DND-41 (cell line): ENCODE measurements at regions not wholly inside any gene's neighbourhood (a gene's known extent, or its start where the extent isn't known, plus 50 kb on each side); places are given as distances from the start of the nearest gene placed in this dataset.

Source experiments
- ATAC-seq: fragments of 200-7000 bp; cut with Tn5 transposase; 3 replicates; pipeline ENCODE4 v1.9.1; 2021; ENCODE audit warnings: low read depth; ENCODE audit not compliant: insufficient read depth
- DNase-seq: peaks from one replicate; pipeline ENCODE4 v3.0.0-alpha.2; 2020
- H2AFZ ChIP-seq: 2 replicates; pipeline ENCODE4 v1.6.0; 2012; ENCODE audit warnings: low read depth, low read length
- H3K27ac ChIP-seq: 2 replicates; pipeline ENCODE4 v1.5.1; 2012; ENCODE audit warnings: low read length, inconsistent platforms
- H3K27me3 ChIP-seq: fragments of 200-600 bp; sonication (generic); 2 replicates; pipeline ENCODE4 v1.6.0; 2012; ENCODE audit warnings: low read length, mild to moderate bottlenecking, inconsistent platforms; ENCODE audit not compliant: insufficient read depth, poor library complexity
- H3K36me3 ChIP-seq: 2 replicates; pipeline ENCODE4 v1.5.1; 2012; ENCODE audit warnings: low read length, inconsistent platforms; ENCODE audit not compliant: insufficient read depth
- H3K4me1 ChIP-seq: 2 replicates; pipeline ENCODE4 v1.5.1; 2012; ENCODE audit warnings: mild to moderate bottlenecking, low read length; ENCODE audit not compliant: insufficient read depth
- H3K4me2 ChIP-seq: 2 replicates; pipeline ENCODE4 v1.6.0; 2012; ENCODE audit warnings: mild to moderate bottlenecking, moderate library complexity, low read length, inconsistent platforms; ENCODE audit not compliant: insufficient read depth
- H3K4me3 ChIP-seq, 2 experiments: fragments of 200-600 bp in 1 of 2; shearing (Covaris generic) in 1 of 2; 2 replicates each; pipeline ENCODE4 v1.5.1; 2012 to 2016; ENCODE audit warnings: inconsistent platforms in 2 of 2, low read length in 2 of 2, mild to moderate bottlenecking in 2 of 2, low read depth in 1 of 2, moderate library complexity in 1 of 2
- H3K79me2 ChIP-seq: 2 replicates; pipeline ENCODE4 v1.6.0; 2012; ENCODE audit warnings: low read length, inconsistent platforms; ENCODE audit not compliant: insufficient read depth
- H3K9ac ChIP-seq: 2 replicates; pipeline ENCODE4 v1.6.0; 2012; ENCODE audit warnings: low read depth, mild to moderate bottlenecking, inconsistent platforms, low read length, moderate library complexity
- H3K9me3 ChIP-seq: 2 replicates; pipeline ENCODE4 v1.5.1; 2012; ENCODE audit warnings: low read length, moderate library complexity, mild to moderate bottlenecking, inconsistent platforms; ENCODE audit not compliant: insufficient read depth, severe bottlenecking
- H4K20me1 ChIP-seq: 2 replicates; pipeline ENCODE4 v1.6.0; 2012; ENCODE audit warnings: low read length; ENCODE audit not compliant: insufficient read depth
- CTCF ChIP-seq: IDR thresholded peaks from 2 replicates; pipeline ENCODE4 v1.5.1; 2012; ENCODE audit warnings: borderline replicate concordance, low read length, moderate library complexity, mild to moderate bottlenecking; ENCODE audit not compliant: poor library complexity, severe bottlenecking; ENCODE audit errors: extremely low read depth
- EZH2 ChIP-seq: IDR thresholded peaks from 3 replicates; pipeline ENCODE4 v1.6.1; 2012; ENCODE audit warnings: borderline replicate concordance, low read depth, mild to moderate bottlenecking, moderate library complexity, low read length, inconsistent platforms; ENCODE audit not compliant: severe bottlenecking

DNA sequence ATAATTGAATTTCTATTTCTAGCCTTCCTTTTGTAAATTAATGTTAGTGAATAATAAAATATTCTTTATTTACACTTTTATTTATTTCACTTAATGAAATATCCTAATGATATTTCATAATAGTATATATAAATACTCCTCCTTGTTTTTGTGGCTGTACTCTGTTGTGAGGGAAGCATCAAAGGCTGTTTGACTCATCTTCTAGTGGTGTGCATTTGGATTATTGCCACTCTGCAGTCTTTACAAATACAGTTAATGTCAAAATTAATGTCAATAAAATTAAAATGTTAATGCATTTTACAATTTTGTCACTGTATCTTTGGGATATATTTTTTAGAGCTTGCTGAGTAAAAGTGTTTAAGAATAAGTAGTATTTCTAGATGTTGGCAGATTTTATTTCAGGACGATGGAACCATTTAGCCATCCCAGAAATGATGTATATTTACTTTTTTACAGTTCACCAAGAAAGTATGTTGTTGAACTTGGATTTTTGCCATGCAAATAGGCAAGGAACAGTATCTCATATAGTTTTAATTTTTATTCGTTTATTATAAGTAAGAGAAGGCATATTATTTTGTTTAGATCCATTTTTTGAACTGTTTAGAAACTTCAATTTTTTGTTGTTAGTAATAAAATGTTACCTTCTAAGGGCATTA lies 281.2 kb upstream of the SLITRK6 start:
- H3K36me3 ChIP-seq = no peaks in the 10 kb centered on the region
- no peaks in the 10 kb centered on the region for H4K20me1 ChIP-seq
- no peak overlapping the region for H3K4me2 ChIP-seq
- TF ChIP-seq EZH2 (no peak), CTCF (no peak)
- H3K4me1 ChIP-seq = no peaks in the 10 kb centered on the region
- no peak overlapping the region for H3K27ac ChIP-seq
- no peak for DNase-seq
- H3K27me3 ChIP-seq = no peaks in the 10 kb centered on the region
- no peak for ATAC-seq
- H3K9ac ChIP-seq = no peak overlapping the region
- H3K79me2 ChIP-seq = no peaks in the 10 kb centered on the region
- H3K4me3 ChIP-seq = no peak overlapping the region
- H3K9me3 ChIP-seq = no peaks in the 10 kb centered on the region
- H2AFZ ChIP-seq = no peak overlapping the region

GRCh38 chr13:86066611-86067365 lies 267.6 kb upstream of the SLITRK6 start:
- H3K9me3 ChIP-seq = no peaks in the 10 kb centered on the region
- H2AFZ ChIP-seq = no peak overlapping the region
- no peak overlapping the region for H3K4me3 ChIP-seq

DNA sequence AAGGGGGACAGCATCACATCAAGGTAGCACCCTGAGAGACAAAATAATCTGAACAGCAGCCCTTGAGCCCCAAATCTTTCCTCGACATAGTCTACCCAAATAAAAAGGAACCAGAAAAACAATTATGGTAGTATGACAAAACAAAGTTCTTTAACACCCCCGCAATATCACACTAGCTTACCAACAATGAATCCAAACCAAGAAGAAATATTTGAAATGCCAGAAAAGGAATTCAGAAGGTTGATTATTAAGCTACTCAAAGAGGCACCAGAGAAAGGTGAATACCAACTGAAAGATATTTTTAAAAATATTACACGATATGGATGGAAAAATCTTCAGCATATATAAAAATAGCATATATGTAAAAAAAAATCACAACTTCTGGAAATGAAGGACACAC lies 252.9 kb upstream of the SLITRK6 start:
- Histone ChIP-seq H3K27me3 (no peaks in the 10 kb centered on the region), H3K4me3 (no peak overlapping the region), H3K79me2 (no peaks in the 10 kb centered on the region), H2AFZ (no peak overlapping the region), H3K4me2 (no peak overlapping the region), H3K27ac (no peak overlapping the region), H3K9ac (no peak overlapping the region), H4K20me1 (no peaks in the 10 kb centered on the region), H3K4me1 (no peaks in the 10 kb centered on the region), H3K9me3 (no peaks in the 10 kb centered on the region), H3K36me3 (no peaks in the 10 kb centered on the region)
- no peak for TF ChIP-seq CTCF
- TF ChIP-seq EZH2 = no peak
- DNase-seq (no peak), ATAC-seq (no peak)

More at GRCh38 chr13:86066611-86067365, 267.6 kb upstream of the SLITRK6 start:
- Histone ChIP-seq H3K79me2 (no peaks in the 10 kb centered on the region), H3K4me2 (no peak overlapping the region), H3K9ac (no peak overlapping the region), H3K27ac (no peak overlapping the region), H3K27me3 (no peaks in the 10 kb centered on the region), H4K20me1 (no peaks in the 10 kb centered on the region), H3K4me1 (no peaks in the 10 kb centered on the region), H3K36me3 (no peaks in the 10 kb centered on the region)
- ATAC-seq (no peak), DNase-seq (no peak)
- TF ChIP-seq EZH2 (no peak), CTCF (no peak)
